ENCODE measurements at regions not wholly inside any gene's neighbourhood (a gene's known extent, or its start where the extent isn't known, plus 50 kb on each side); places are given as distances from the start of the nearest gene placed in this dataset.

DNA sequence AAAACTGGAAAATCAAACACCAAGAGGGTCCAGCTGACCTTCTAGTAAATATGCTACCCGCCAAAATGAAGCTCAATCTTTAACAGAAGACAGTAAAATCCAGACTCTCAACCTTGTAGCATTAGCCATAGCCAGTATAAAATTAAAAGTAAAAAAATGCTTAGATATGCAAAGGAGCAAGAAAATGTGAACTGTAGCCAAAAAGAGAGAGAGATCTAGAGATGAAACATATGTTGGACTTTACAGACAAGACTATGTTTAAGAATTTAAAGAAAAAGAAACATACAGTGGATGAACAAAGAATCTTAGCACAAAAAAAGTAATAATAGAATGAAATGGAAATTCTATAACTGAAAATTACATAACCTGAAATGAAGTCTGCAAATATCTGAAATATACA, 344.5 kb downstream of the LRATD1 start:
- CTCF ChIA-PET = no interaction called here
- H3K4me3 ChIP-seq (ENCODE audit: low read depth in 2 of 2, low read length in 1 of 2) = no peak overlapping the region
- H3K9me3 ChIP-seq = peaks cover 5% of the 10 kb centered on the region; the same call in 1 of the 2 replicates
- H2AFZ ChIP-seq (ENCODE audit: low read depth) = no peak overlapping the region
- H3K4me2 ChIP-seq = no peak overlapping the region
- H3K27me3 ChIP-seq (ENCODE audit: insufficient read depth) = no peaks in the 10 kb centered on the region
- H3K9ac ChIP-seq = no peak overlapping the region
- no peak overlapping the region for H3K27ac ChIP-seq (ENCODE audit: low read depth in 2 of 2, low read length in 1 of 2)
- H3K79me2 ChIP-seq (ENCODE audit: insufficient read depth) = no peaks in the 10 kb centered on the region
- no peaks in the 10 kb centered on the region for H4K20me1 ChIP-seq (ENCODE audit: insufficient read depth)
- H3K9me2 ChIP-seq = no peaks in the 10 kb centered on the region
- H3F3A ChIP-seq (replicated peaks; ENCODE audit: insufficient read depth) = no peaks in the 10 kb centered on the region
- POLR2A ChIA-PET = no interaction called here
- DNase-seq = no peak
- WGBS (ENCODE audit: low lambda C conversion rate) = 11% methylated on average over 1 of the region's 1 CpG
- H3K4me1 ChIP-seq (ENCODE audit: control insufficient read depth in 1 of 2, insufficient read depth in 2 of 2, low read depth in 1 of 2, low read length in 1 of 2) = no peaks in the 10 kb centered on the region
- H3K36me3 ChIP-seq (replicated peaks in 1 of 2; ENCODE audit: control insufficient read depth in 1 of 2, insufficient read depth in 2 of 2, low read length in 1 of 2) = no peaks in the 10 kb centered on the region
- TF ChIP-seq FOSL2 (IDR thresholded peaks at IDR 0.05; ENCODE audit: borderline replicate concordance, low read depth) = no peak
- TF ChIP-seq FOXJ3 (CRISPR knock-in tag; IDR thresholded peaks at IDR 0.05) = no peak
- no peak for TF ChIP-seq NRF1 (IDR thresholded peaks at IDR 0.05; ENCODE audit: low read depth, low read length)
- TF ChIP-seq, protein P1, sequence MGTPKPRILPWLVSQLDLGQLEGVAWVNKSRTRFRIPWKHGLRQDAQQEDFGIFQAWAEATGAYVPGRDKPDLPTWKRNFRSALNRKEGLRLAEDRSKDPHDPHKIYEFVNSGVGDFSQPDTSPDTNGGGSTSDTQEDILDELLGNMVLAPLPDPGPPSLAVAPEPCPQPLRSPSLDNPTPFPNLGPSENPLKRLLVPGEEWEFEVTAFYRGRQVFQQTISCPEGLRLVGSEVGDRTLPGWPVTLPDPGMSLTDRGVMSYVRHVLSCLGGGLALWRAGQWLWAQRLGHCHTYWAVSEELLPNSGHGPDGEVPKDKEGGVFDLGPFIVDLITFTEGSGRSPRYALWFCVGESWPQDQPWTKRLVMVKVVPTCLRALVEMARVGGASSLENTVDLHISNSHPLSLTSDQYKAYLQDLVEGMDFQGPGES (IDR thresholded peaks at IDR 0.05; ENCODE audit: low read depth, low read length) = no peak
- TF ChIP-seq RXRA (IDR thresholded peaks at IDR 0.05; ENCODE audit: borderline replicate concordance, low read depth) = no peak
- TF ChIP-seq, protein P2, sequence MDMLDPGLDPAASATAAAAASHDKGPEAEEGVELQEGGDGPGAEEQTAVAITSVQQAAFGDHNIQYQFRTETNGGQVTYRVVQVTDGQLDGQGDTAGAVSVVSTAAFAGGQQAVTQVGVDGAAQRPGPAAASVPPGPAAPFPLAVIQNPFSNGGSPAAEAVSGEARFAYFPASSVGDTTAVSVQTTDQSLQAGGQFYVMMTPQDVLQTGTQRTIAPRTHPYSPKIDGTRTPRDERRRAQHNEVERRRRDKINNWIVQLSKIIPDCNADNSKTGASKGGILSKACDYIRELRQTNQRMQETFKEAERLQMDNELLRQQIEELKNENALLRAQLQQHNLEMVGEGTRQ (IDR thresholded peaks at IDR 0.05; ENCODE audit: borderline replicate concordance, low read depth, low read length) = no peak
- TF ChIP-seq ELF1 (IDR thresholded peaks at IDR 0.05) = no peak
- no peak for TF ChIP-seq TAF1 (IDR thresholded peaks at IDR 0.05; ENCODE audit: borderline replicate concordance, low read depth, low read length)
- TF ChIP-seq, protein P3, sequence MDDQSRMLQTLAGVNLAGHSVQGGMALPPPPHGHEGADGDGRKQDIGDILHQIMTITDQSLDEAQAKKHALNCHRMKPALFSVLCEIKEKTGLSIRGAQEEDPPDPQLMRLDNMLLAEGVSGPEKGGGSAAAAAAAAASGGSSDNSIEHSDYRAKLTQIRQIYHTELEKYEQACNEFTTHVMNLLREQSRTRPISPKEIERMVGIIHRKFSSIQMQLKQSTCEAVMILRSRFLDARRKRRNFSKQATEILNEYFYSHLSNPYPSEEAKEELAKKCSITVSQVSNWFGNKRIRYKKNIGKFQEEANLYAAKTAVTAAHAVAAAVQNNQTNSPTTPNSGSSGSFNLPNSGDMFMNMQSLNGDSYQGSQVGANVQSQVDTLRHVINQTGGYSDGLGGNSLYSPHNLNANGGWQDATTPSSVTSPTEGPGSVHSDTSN (IDR thresholded peaks at IDR 0.05) = no peak
- TF ChIP-seq GATA2 (CRISPR knock-in tag; IDR thresholded peaks at IDR 0.05) = no peak
- no peak for TF ChIP-seq EP300 (IDR thresholded peaks at IDR 0.05; ENCODE audit: borderline replicate concordance in 1 of 2, low read depth in 1 of 2, low read length in 1 of 2)
- no peak for TF ChIP-seq JUND (IDR thresholded peaks at IDR 0.05)
- TF ChIP-seq, protein P4, sequence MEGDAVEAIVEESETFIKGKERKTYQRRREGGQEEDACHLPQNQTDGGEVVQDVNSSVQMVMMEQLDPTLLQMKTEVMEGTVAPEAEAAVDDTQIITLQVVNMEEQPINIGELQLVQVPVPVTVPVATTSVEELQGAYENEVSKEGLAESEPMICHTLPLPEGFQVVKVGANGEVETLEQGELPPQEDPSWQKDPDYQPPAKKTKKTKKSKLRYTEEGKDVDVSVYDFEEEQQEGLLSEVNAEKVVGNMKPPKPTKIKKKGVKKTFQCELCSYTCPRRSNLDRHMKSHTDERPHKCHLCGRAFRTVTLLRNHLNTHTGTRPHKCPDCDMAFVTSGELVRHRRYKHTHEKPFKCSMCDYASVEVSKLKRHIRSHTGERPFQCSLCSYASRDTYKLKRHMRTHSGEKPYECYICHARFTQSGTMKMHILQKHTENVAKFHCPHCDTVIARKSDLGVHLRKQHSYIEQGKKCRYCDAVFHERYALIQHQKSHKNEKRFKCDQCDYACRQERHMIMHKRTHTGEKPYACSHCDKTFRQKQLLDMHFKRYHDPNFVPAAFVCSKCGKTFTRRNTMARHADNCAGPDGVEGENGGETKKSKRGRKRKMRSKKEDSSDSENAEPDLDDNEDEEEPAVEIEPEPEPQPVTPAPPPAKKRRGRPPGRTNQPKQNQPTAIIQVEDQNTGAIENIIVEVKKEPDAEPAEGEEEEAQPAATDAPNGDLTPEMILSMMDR (IDR thresholded peaks at IDR 0.05) = no peak
- no peak for TF ChIP-seq POLR2AphosphoS5 (IDR thresholded peaks at IDR 0.05; ENCODE audit: low read depth, low read length)
- no peak for TF ChIP-seq RAD21 (IDR thresholded peaks at IDR 0.05; ENCODE audit: low read length)
- TF ChIP-seq, protein P5, sequence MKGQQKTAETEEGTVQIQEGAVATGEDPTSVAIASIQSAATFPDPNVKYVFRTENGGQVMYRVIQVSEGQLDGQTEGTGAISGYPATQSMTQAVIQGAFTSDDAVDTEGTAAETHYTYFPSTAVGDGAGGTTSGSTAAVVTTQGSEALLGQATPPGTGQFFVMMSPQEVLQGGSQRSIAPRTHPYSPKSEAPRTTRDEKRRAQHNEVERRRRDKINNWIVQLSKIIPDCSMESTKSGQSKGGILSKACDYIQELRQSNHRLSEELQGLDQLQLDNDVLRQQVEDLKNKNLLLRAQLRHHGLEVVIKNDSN (IDR thresholded peaks at IDR 0.05; ENCODE audit: borderline replicate concordance, low read depth) = no peak
- no peak for TF ChIP-seq RCOR1 (IDR thresholded peaks at IDR 0.05; ENCODE audit: low read length)

All from SK-N-SH (cell line).